Neuronal stem cell (in vitro differentiated cells): ENCODE measurements at regions not wholly inside any gene's neighbourhood (a gene's known extent, or its start where the extent isn't known, plus 50 kb on each side); places are given as distances from the start of the nearest gene placed in this dataset.

Experiments
- DNase-seq: peaks from one replicate; pipeline ENCODE4 v3.0.0-alpha.2; 2013; ENCODE audit warnings: low spot score
- H2AFZ ChIP-seq: one replicate; pipeline ENCODE4 v1.6.1; 2013; ENCODE audit warnings: mild to moderate bottlenecking, low read length, inconsistent platforms
- H2AK5ac ChIP-seq: 2 replicates; pipeline ENCODE4 v1.6.1; 2013; ENCODE audit warnings: low read depth, mild to moderate bottlenecking, inconsistent platforms, low read length, moderate library complexity, mixed read lengths
- H2BK120ac ChIP-seq: 2 replicates; pipeline ENCODE4 v1.6.1; 2013; ENCODE audit warnings: low read depth, mild to moderate bottlenecking, inconsistent platforms, low read length, moderate library complexity, mixed read lengths
- H2BK12ac ChIP-seq: one replicate; pipeline ENCODE4 v1.6.1; 2013; ENCODE audit warnings: low read length, inconsistent platforms
- H2BK15ac ChIP-seq: 2 replicates; pipeline ENCODE4 v1.6.1; 2013; ENCODE audit warnings: mild to moderate bottlenecking, low read length, inconsistent platforms, mixed read lengths
- H2BK5ac ChIP-seq: one replicate; pipeline ENCODE4 v1.6.1; 2013; ENCODE audit warnings: inconsistent platforms, mild to moderate bottlenecking, low read length, moderate library complexity
- H3K14ac ChIP-seq: one replicate; pipeline ENCODE4 v1.6.1; 2013; ENCODE audit warnings: low read length, inconsistent platforms
- H3K18ac ChIP-seq: 2 replicates; pipeline ENCODE4 v1.6.1; 2013; ENCODE audit warnings: low read length, inconsistent platforms
- H3K23ac ChIP-seq: 2 replicates; pipeline ENCODE4 v1.6.1; 2013; ENCODE audit warnings: low read depth, mild to moderate bottlenecking, mixed read lengths, low read length, inconsistent platforms; ENCODE audit not compliant: poor library complexity
- H3K27ac ChIP-seq: replicated peaks from 3 replicates; pipeline ENCODE4 v1.5.1; 2013; ENCODE audit warnings: low read length, inconsistent platforms
- H3K27me3 ChIP-seq, 3 experiments: 2 replicates each; pipeline ENCODE4 v1.6.1; 2013; ENCODE audit warnings: low read length in 3 of 3, mild to moderate bottlenecking in 2 of 3, inconsistent platforms in 1 of 3, low read depth in 1 of 3, mixed read lengths in 1 of 3, moderate library complexity in 1 of 3; ENCODE audit not compliant: control insufficient read depth in 3 of 3, insufficient read depth in 3 of 3
- H3K36me3 ChIP-seq, 2 donors: replicated peaks in 1 of 2; 2 replicates each; pipeline ENCODE4 v1.6.1; 2013; ENCODE audit warnings: low read length in 2 of 2; ENCODE audit not compliant: control insufficient read depth in 2 of 2, insufficient read depth in 2 of 2
- H3K4ac ChIP-seq: 2 replicates; pipeline ENCODE4 v1.6.1; 2013; ENCODE audit warnings: inconsistent platforms, mild to moderate bottlenecking, low read length, moderate library complexity
- H3K4me1 ChIP-seq, 2 donors: 1 replicate in 1 of 2; 2 replicates in 1 of 2; pipeline ENCODE4 v1.6.1; 2013; ENCODE audit warnings: low read length in 2 of 2, low read depth in 1 of 2; ENCODE audit not compliant: control insufficient read depth in 2 of 2, insufficient read depth in 1 of 2
- H3K4me2 ChIP-seq: one replicate; pipeline ENCODE4 v1.6.1; 2013; ENCODE audit warnings: mild to moderate bottlenecking, low read length, inconsistent platforms; ENCODE audit not compliant: insufficient read depth, poor library complexity, severe bottlenecking
- H3K4me3 ChIP-seq, 2 donors: 2 replicates each; pipeline ENCODE4 v1.5.1; 2013; ENCODE audit warnings: low read length in 2 of 2, mild to moderate bottlenecking in 2 of 2, inconsistent platforms in 1 of 2, moderate library complexity in 1 of 2
- H3K79me1 ChIP-seq: one replicate; pipeline ENCODE4 v1.6.1; 2013; ENCODE audit warnings: low read depth, mild to moderate bottlenecking, inconsistent platforms, low read length, moderate library complexity
- H3K9ac ChIP-seq: one replicate; pipeline ENCODE4 v1.6.1; 2013; ENCODE audit warnings: mild to moderate bottlenecking, low read depth, low read length, inconsistent platforms; ENCODE audit not compliant: poor library complexity
- H3K9me3 ChIP-seq, 2 donors: replicated peaks in 1 of 2; 2 replicates each; pipeline versions ENCODE3 to v1.6.1; 2013; ENCODE audit warnings: low read length in 2 of 2, mild to moderate bottlenecking in 2 of 2, inconsistent platforms in 1 of 2, low read depth in 1 of 2, mixed read lengths in 1 of 2, moderate library complexity in 1 of 2; ENCODE audit not compliant: control insufficient read depth in 2 of 2, insufficient read depth in 1 of 2
- H4K8ac ChIP-seq: one replicate; pipeline ENCODE4 v1.6.1; 2013; ENCODE audit warnings: low read depth, mild to moderate bottlenecking, inconsistent platforms, low read length, moderate library complexity
- H4K91ac ChIP-seq: one replicate; pipeline ENCODE4 v1.6.1; 2013; ENCODE audit warnings: low read length, low read depth, mild to moderate bottlenecking, inconsistent platforms; ENCODE audit not compliant: poor library complexity
- WGBS, 2 donors: extraction: QIAGEN DNeasy Blood & Tissue Kit; methylation state at CpG; one replicate each; pipeline ENCODE4 v1.1.7; 2013; ENCODE audit warnings: missing lambda C conversion rate in 2 of 2, mixed read lengths in 1 of 2; ENCODE audit not compliant: insufficient read length in 2 of 2, insufficient replicate concordance in 1 of 2; ENCODE audit errors: extremely low coverage in 2 of 2; 5-methylcytosine and 5-hydroxymethylcytosine counted together

DNA sequence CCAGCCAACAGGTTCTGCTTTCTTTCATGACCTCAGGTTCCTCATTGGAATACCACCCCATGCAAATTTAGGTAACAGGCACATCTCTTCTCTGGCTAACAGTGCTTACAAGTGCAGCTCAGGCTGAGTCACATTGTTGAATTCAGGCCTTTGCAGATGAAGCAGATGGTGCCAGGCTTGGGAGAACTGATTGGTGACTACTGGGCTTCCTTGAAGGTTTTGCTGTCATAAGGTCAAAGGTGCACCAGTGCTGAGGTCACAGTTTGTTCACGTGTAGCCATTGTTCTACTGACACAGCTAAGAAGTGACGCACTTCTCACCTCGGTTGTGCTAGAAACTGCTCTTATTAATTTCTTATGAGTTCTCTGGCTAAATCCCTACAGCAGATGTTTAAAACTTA is 128.6 kb upstream of the BMPER start:
- no peak overlapping the region for H2BK5ac ChIP-seq
- H3K27me3 ChIP-seq = no peaks in the 10 kb centered on the region
- H3K4me1 ChIP-seq = peaks cover 0 to 3% of the 10 kb centered on the region in 2 donors
- no peak overlapping the region for H2BK120ac ChIP-seq
- H2AK5ac ChIP-seq = no peak overlapping the region
- no peak overlapping the region for H3K27ac ChIP-seq
- H3K4ac ChIP-seq = no peak overlapping the region
- no CpG with 5 or more reads among the region's 3 CpGs for WGBS, 2 donors
- no peaks in the 10 kb centered on the region for H3K9me3 ChIP-seq
- no peak for DNase-seq
- no peak overlapping the region for H2AFZ ChIP-seq
- H3K79me1 ChIP-seq = no peaks in the 10 kb centered on the region
- H4K91ac ChIP-seq = no peak overlapping the region
- H2BK12ac ChIP-seq = no peak overlapping the region
- H3K4me3 ChIP-seq = no peak overlapping the region
- H3K4me2 ChIP-seq = no peak overlapping the region
- H3K9ac ChIP-seq = no peak overlapping the region
- H3K36me3 ChIP-seq = no peaks in the 10 kb centered on the region
- no peak overlapping the region for H3K14ac ChIP-seq
- H3K18ac ChIP-seq = no peak overlapping the region
- H4K8ac ChIP-seq = no peak overlapping the region
- no peak overlapping the region for H2BK15ac ChIP-seq
- H3K23ac ChIP-seq = no peak overlapping the region

DNA sequence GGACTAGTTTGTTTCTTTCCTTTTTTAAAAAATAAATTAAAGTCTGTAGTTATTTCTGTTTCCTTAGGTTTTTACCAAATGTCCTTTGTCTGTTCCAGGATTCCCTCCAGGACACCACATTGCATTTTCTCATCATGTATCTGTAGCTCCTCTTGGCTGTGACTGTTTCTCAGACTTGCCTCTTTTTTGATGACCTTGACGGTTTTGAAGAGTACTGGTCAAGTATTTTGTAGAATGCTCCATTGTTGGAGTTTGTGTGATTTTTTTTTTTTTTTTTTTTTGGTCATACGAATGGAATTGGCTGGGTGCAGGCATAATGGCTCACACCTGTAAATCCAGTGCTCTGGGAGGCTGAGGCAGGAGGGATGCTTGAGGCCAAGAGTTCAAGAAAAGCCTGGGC is 127.1 kb upstream of the BMPER start:
- H2AK5ac ChIP-seq = no peak overlapping the region
- H3K4me3 ChIP-seq = no peak overlapping the region
- no peaks in the 10 kb centered on the region for H3K27me3 ChIP-seq
- H4K8ac ChIP-seq = no peak overlapping the region
- H3K4ac ChIP-seq = no peak overlapping the region
- no peak overlapping the region for H4K91ac ChIP-seq
- H3K9me3 ChIP-seq = peaks cover 0 to 5% of the 10 kb centered on the region in 2 donors
- no peaks in the 10 kb centered on the region for H3K79me1 ChIP-seq
- no peak overlapping the region for H3K23ac ChIP-seq
- H3K36me3 ChIP-seq = no peaks in the 10 kb centered on the region
- peaks cover 0 to 3% of the 10 kb centered on the region in 2 donors for H3K4me1 ChIP-seq
- H3K27ac ChIP-seq = no peak overlapping the region
- no peak overlapping the region for H3K14ac ChIP-seq
- no peak overlapping the region for H2BK15ac ChIP-seq
- no peak overlapping the region for H2AFZ ChIP-seq
- no peak overlapping the region for H2BK12ac ChIP-seq
- no peak overlapping the region for H3K4me2 ChIP-seq
- DNase-seq = no peak
- WGBS, 2 donors = no CpG with 5 or more reads among the region's 2 CpGs
- H2BK120ac ChIP-seq = no peak overlapping the region
- H2BK5ac ChIP-seq = no peak overlapping the region
- no peak overlapping the region for H3K9ac ChIP-seq
- no peak overlapping the region for H3K18ac ChIP-seq

GRCh38 chr7:33779216-33779615 is 126.1 kb upstream of the BMPER start:
- no peak overlapping the region for H2AK5ac ChIP-seq
- no CpG with 5 or more reads among the region's 5 CpGs for WGBS, 2 donors
- H3K9me3 ChIP-seq = peaks cover 0 to 5% of the 10 kb centered on the region in 2 donors

DNA sequence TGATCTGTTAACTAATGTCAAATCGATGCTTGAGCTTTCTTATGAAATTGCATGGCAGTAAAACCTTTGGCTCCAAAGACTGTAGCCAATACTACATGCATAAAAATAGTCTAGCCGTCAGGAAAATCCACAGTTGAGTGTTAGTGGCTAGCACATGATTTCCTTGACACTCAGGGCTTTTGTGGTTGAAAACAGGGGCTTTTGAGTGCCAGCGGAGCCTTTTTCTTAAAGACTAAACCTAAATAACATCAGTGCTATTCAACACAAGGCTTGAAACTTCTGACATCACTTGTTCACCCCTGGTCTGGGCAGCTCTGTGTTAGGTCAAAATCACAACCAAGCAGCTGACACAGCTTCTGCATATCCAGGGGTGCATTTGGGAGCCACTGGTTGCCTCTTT is 124.2 kb upstream of the BMPER start:
- no peak overlapping the region for H2BK15ac ChIP-seq
- no peaks in the 10 kb centered on the region for H3K27me3 ChIP-seq
- no peak overlapping the region for H4K8ac ChIP-seq
- no peak overlapping the region for H3K4ac ChIP-seq
- H2BK12ac ChIP-seq = no peak overlapping the region
- no peak overlapping the region for H2AK5ac ChIP-seq
- no peak overlapping the region for H2BK5ac ChIP-seq
- H3K9me3 ChIP-seq = peaks cover 0 to 5% of the 10 kb centered on the region in 2 donors
- no peak overlapping the region for H3K14ac ChIP-seq
- H3K23ac ChIP-seq = no peak overlapping the region
- DNase-seq = no peak
- no peak overlapping the region for H4K91ac ChIP-seq
- no peaks in the 10 kb centered on the region for H3K36me3 ChIP-seq
- no peak overlapping the region for H2BK120ac ChIP-seq
- no peaks in the 10 kb centered on the region for H3K79me1 ChIP-seq
- H3K9ac ChIP-seq = no peak overlapping the region
- no peak overlapping the region for H2AFZ ChIP-seq
- H3K4me2 ChIP-seq = no peak overlapping the region
- no CpG with 5 or more reads among the region's 3 CpGs for WGBS, 2 donors
- H3K27ac ChIP-seq = no peak overlapping the region
- peaks cover 0 to 3% of the 10 kb centered on the region in 2 donors for H3K4me1 ChIP-seq
- H3K18ac ChIP-seq = no peak overlapping the region
- no peak overlapping the region for H3K4me3 ChIP-seq

More at GRCh38 chr7:33779216-33779615, 126.1 kb upstream of the BMPER start:
- Histone ChIP-seq H3K4me3 (no peak overlapping the region), H3K79me1 (no peaks in the 10 kb centered on the region), H3K18ac (no peak overlapping the region), H4K91ac (no peak overlapping the region), H2AFZ (no peak overlapping the region), H3K9ac (no peak overlapping the region), H3K36me3 (no peaks in the 10 kb centered on the region), H4K8ac (no peak overlapping the region), H3K4me1 (peaks cover 0 to 3% of the 10 kb centered on the region in 2 donors), H2BK5ac (no peak overlapping the region), H3K4me2 (no peak overlapping the region), H3K23ac (no peak overlapping the region), H2BK12ac (no peak overlapping the region), H2BK120ac (no peak overlapping the region), H3K27ac (no peak overlapping the region), H3K27me3 (no peaks in the 10 kb centered on the region), H3K4ac (no peak overlapping the region), H2BK15ac (no peak overlapping the region), H3K14ac (no peak overlapping the region)
- DNase-seq = no peak
